Fibroblast of pulmonary artery (primary cell): ENCODE measurements at regions not wholly inside any gene's neighbourhood (a gene's known extent, or its start where the extent isn't known, plus 50 kb on each side); places are given as distances from the start of the nearest gene placed in this dataset.

Experiments
- DNase-seq: peaks from one replicate; pipeline ENCODE4 v3.0.0-alpha.2; 2010; ENCODE audit warnings: low read depth
- H3K4me3 ChIP-seq: replicated peaks from 2 replicates; pipeline ENCODE4 v1.5.1; 2011; ENCODE audit warnings: low read depth, mild to moderate bottlenecking, control low read depth, low read length, moderate library complexity
- CTCF ChIP-seq: IDR thresholded peaks from 2 replicates; pipeline ENCODE4 v1.5.1; 2011; ENCODE audit warnings: mild to moderate bottlenecking, control low read depth, low read length, inconsistent platforms; ENCODE audit errors: missing control alignments

- no peak for TF ChIP-seq CTCF
- H3K4me3 ChIP-seq: no peak overlapping the region
- peak; percentile 43 for DNase-seq
Measured at GRCh38 chr9:18124760-18125159, 349.2 kb upstream of the ADAMTSL1 start.

- no peak for DNase-seq
- H3K4me3 ChIP-seq: no peak overlapping the region
Measured at GRCh38 chr9:18126831-18127498, 347.0 kb upstream of the ADAMTSL1 start.

GRCh38 chr9:18127499-18127875, 346.5 kb upstream of the ADAMTSL1 start:
- H3K4me3 ChIP-seq: no peak overlapping the region
- DNase-seq: no peak
- no peak for TF ChIP-seq CTCF

More at GRCh38 chr9:18126831-18127498, 347.0 kb upstream of the ADAMTSL1 start:
- TF ChIP-seq CTCF: no peak

GRCh38 chr9:18129809-18130334, 344.1 kb upstream of the ADAMTSL1 start:
- no peak overlapping the region for H3K4me3 ChIP-seq
- no peak for DNase-seq
- no peak for TF ChIP-seq CTCF

GRCh38 chr9:18136354-18136994, 337.5 kb upstream of the ADAMTSL1 start:
- H3K4me3 ChIP-seq: no peak overlapping the region
- no peak for TF ChIP-seq CTCF
- no peak for DNase-seq

GRCh38 chr9:18137815-18138214, 336.1 kb upstream of the ADAMTSL1 start:
- DNase-seq: no peak
- TF ChIP-seq CTCF: peak; percentile 0
- no peak overlapping the region for H3K4me3 ChIP-seq
